ENCODE measurements at regions not wholly inside any gene's neighbourhood (a gene's known extent, or its start where the extent isn't known, plus 50 kb on each side); places are given as distances from the start of the nearest gene placed in this dataset.

DNA sequence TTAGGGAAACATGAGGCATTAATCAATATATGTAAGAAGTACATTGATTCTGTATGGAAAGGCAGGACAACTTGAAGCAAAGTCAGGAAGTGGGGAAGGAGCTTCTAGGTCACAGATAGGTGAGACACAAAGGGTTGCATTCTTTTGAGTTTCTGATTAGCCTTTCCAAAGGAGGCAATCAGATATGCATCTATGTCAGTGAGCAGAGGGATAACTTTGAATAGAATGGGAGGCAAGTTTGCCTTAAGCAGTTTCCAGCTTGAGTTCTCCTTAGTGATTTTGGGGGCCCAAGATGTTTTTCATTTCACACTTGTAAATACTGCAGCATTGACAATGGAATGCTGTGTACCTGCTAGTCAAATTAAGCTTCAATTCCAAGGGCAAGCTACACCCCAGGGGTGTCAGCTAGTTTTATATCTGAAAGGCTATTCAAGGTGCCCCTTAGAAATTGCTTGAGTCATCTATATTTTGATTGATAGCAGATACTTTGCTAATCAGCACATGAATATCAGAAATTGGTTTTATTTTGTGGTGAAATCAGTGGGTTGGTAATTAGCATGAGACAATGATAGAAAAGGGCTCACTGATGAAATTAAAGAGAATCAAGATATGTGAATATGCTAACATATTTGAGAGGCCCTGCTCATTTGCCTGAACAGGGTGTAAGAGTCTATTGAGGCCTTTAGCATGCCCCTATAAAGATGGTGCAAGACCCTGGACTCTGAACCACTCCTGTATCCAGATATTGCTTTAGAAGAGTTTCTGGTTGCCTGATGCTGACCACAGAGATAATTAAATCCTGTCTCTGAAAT lies 131.5 kb downstream of the TMEM17 start:
- TF ChIP-seq CTCF (IDR thresholded peaks at IDR 0.05; ENCODE audit: extremely low read depth, insufficient read depth, missing control alignments) = no peak
- in situ Hi-C loops (cut with MboI; ENCODE audit: low pct_unique_long_range_greater_than_20kb, low sequenced_read_pairs, unreplicated experiment) = no loop called here
- no peak for DNase-seq (ENCODE audit: low spot score)

DNA sequence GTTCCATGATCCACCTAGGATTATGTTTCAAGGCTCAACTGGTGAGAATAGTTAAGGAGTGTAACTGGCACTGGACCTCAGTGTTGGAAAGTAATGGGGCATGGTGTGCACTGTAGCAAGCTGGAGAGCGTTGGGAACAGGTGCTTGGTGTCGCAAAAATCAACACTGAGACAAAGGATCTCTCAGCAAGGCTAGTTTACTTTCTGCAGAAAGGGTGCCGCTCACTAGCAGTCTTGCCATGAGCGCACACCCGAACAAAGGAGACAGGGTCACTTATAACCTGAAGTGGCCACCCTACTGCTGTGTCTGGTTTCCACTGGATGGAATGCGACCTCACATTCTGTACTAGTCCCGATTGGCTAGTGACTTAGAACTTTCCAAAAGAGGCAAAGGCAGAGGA lies 133.2 kb downstream of the TMEM17 start:
- in situ Hi-C loops (cut with MboI; ENCODE audit: low pct_unique_long_range_greater_than_20kb, low sequenced_read_pairs, unreplicated experiment) = no loop called here
- TF ChIP-seq CTCF (IDR thresholded peaks at IDR 0.05; ENCODE audit: extremely low read depth, insufficient read depth, missing control alignments) = no peak
- no peak for DNase-seq (ENCODE audit: low spot score)

- in situ Hi-C loops (cut with MboI; ENCODE audit: low pct_unique_long_range_greater_than_20kb, low sequenced_read_pairs, unreplicated experiment) = no loop called here
- DNase-seq (ENCODE audit: low spot score) = no peak
These were observed 135.4 kb downstream of the TMEM17 start for GRCh38 chr2:62370321-62371250.

DNA sequence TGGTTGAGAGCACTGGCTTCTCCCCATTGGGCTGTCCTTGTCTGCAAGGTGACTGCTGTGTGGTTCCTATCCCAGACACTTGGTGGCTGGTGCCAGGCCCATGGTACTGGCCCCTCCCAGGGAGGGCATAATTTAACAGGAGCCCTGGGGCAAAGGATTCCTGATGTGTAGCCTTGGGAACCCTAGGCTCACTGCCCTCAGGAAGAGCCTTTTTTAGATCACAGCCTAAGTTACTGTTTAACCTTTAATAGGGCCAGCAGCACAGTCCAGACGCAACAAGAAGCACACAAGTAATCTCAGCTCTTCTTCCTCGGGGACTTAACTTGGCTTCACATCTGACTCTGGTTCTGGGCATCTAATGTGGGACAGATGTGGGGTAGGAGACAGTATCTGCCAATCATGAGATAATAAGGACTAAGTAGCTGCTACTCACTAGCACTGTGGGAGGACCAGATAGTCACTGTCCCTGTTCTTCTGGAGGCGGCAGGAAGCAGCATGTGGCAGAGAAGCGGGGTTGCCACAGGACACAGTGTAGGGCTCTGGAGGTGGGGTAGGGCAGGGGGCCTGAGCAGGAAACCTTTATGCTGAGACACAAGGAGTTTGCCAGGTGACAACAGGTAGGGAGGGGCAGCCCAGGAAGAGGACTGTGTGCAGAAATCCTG lies 136.3 kb downstream of the TMEM17 start:
- no peak for DNase-seq (ENCODE audit: low spot score)
- in situ Hi-C loops (cut with MboI; ENCODE audit: low pct_unique_long_range_greater_than_20kb, low sequenced_read_pairs, unreplicated experiment) = no loop called here
- TF ChIP-seq CTCF (IDR thresholded peaks at IDR 0.05; ENCODE audit: extremely low read depth, insufficient read depth, missing control alignments) = no peak

More at GRCh38 chr2:62370321-62371250, 135.4 kb downstream of the TMEM17 start:
- no peak for TF ChIP-seq CTCF (IDR thresholded peaks at IDR 0.05; ENCODE audit: extremely low read depth, insufficient read depth, missing control alignments)

- TF ChIP-seq CTCF (IDR thresholded peaks at IDR 0.05; ENCODE audit: extremely low read depth, insufficient read depth, missing control alignments) = no peak
- in situ Hi-C loops (cut with MboI; ENCODE audit: low pct_unique_long_range_greater_than_20kb, low sequenced_read_pairs, unreplicated experiment) = no loop called here
- DNase-seq (ENCODE audit: low spot score) = no peak
These were observed 141.0 kb downstream of the TMEM17 start for GRCh38 chr2:62364791-62365528.

GRCh38 chr2:62363166-62363565 lies 142.8 kb downstream of the TMEM17 start:
- in situ Hi-C loops (cut with MboI; ENCODE audit: low pct_unique_long_range_greater_than_20kb, low sequenced_read_pairs, unreplicated experiment) = no loop called here
- peak; percentile 73 for DNase-seq (ENCODE audit: low spot score)
- TF ChIP-seq CTCF (IDR thresholded peaks at IDR 0.05; ENCODE audit: extremely low read depth, insufficient read depth, missing control alignments) = no peak

Data from GM13977 (cell line).